NCI-H146 (cell line): ENCODE measurements at regions not wholly inside any gene's neighbourhood (a gene's known extent, or its start where the extent isn't known, plus 50 kb on each side); places are given as distances from the start of the nearest gene placed in this dataset.
A peak's percentile ranks its signal among the peaks of the same experiment; 100 is the strongest.

Source experiments
- DNase-seq: peaks from one replicate; lab custom pipeline; 2025; lab: John Stamatoyannopoulos, UW

GRCh38 chr3:5428607-5429516 is 241.4 kb downstream of the EDEM1 start:
- DNase-seq = peak; percentile 1

DNA sequence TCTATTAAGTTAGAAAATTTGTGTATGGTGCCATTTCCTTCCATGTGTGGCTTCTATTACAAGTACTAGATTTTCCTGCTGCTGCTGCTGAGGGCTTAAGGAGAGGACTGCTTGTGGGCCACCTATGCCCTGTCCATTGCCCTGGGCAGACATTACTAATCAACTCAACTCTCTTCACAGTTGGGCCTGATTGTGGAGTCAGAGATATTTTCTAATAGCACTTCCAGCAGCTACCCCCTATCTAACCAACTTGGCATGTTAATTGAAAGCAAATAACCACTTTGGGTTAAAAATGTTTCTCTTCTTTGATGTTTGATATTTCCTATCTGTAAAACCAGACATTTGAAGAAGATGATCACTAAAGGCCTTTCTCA is 242.0 kb downstream of the EDEM1 start:
- DNase-seq = no peak

- no peak for DNase-seq
Observed at GRCh38 chr3:5430701-5431100, 243.2 kb downstream of the EDEM1 start.

GRCh38 chr3:5431146-5431545 is 243.6 kb downstream of the EDEM1 start:
- no peak for DNase-seq

DNA sequence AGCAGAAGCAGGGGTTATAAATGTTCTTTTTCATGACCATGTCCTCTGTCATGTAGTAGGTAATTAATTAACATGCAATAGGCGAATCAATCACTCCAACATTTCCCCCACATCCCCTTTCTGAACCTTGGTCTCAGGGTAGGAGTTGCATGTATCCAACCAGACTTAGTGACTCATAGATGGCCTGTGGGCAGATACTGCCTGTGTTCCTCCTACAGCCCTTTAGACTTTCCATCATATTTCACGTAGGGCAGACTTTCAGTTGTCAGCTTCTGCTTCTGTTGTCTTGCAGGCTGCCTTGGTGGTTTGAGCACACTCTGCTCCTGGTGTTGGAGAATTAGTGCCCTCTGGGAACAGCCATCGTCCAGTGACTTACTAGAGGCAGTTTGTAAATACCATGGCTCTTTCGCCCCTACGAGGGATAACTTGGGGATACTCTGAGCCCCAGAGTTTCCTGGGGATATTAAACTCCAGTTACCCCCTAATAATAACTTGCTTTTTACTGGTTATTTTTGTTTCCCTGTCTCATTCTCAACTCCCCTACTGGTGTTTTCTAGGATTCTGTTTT is 244.4 kb downstream of the EDEM1 start:
- DNase-seq = no peak

DNA sequence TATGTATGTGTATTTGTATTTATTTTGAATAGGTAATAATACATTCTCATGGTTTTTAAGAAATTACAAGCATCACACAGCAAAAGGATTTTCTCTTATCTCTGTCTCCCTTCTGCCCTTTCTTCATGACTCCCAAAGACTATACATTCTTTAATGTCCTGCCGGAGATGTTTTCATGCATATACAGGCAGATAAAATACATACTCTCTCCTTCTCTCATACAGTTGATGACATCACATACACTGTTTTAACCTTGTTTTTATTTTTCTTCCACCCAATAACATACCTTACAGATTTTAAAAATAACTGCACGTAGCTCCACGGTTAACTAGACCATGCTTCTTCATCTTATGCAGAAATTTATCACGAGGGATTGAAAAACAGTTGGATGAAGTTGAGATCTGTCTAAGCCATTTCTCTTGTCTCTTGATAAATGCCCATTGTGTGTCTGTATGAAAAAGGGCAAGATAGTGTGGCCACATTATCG is 249.8 kb downstream of the EDEM1 start:
- DNase-seq = no peak

DNA sequence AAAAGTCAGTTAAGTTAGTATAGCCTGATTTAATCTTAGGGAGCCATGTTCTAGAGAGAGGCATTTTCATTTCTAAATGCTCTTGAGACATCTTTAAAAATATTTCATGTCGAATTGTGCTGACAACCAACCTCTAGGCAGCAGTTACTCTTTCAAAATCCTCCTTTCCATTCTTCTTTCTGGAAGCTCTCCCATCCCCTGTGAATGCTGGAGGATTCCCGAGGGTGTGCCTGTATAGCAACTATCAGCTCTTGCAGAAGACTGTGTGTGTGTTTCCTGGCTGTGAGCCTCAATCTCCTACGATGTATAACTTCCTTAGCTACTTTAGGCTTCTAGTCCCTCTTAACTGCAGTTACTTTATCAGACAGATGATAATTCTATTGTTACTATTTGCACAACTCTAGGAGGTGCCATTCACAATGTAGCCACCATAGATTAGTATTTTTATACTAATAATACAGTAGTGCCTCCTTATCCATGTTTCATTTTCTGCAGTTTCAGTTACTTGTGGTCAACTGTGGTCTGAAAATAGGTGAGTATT is 250.3 kb downstream of the EDEM1 start:
- no peak for DNase-seq

DNA sequence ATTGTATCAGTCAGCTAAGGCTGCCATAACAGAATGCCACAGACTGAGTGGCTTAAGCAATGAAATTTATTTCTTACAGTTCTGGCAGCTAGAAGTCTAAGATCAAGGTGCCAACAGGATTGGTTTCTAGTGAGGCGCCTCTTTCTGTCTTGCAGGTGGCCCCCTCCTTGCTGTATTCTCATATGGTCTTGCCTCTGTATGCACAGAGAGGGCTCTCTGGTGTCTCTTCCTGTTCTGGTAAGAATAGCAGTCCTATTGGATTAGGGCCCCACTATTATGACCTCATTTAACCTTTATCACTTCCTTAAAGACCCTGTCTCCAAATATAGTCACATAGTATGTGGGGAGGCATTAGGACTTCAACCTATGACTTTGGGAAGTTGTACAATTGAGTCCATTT is 253.9 kb downstream of the EDEM1 start:
- no peak for DNase-seq

- no peak for DNase-seq
Observed at GRCh38 chr3:5442106-5442785, 254.7 kb downstream of the EDEM1 start.

GRCh38 chr3:5442786-5443138 is 255.3 kb downstream of the EDEM1 start:
- DNase-seq = no peak

GRCh38 chr3:5444253-5444652 is 256.7 kb downstream of the EDEM1 start:
- no peak for DNase-seq

GRCh38 chr3:5445676-5446201 is 258.2 kb downstream of the EDEM1 start:
- DNase-seq = no peak

GRCh38 chr3:5448246-5448645 is 260.7 kb downstream of the EDEM1 start:
- no peak for DNase-seq

DNA sequence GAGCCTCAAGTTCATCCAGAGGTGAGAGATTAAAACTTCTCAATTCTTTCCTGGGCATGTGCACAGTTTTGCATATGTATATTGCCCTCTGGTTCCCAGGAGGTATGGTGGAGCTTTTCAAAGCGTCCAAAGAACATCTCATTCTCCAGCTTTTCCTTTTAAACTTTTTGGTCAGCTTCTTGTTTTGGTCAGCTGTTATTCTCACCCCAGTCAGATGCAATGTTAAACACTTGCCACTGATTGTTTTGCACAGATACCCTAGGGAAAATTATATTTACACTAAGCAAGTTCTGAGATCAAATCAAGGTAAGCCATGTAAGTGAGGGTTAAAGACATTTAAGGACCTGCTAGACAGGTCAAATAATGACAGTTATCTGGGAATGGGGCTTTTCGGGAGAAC is 261.3 kb downstream of the EDEM1 start:
- no peak for DNase-seq

GRCh38 chr3:5456199-5456598 is 268.7 kb downstream of the EDEM1 start:
- no peak for DNase-seq

- DNase-seq = no peak
Observed at GRCh38 chr3:5458526-5458925, 271.0 kb downstream of the EDEM1 start.

DNA sequence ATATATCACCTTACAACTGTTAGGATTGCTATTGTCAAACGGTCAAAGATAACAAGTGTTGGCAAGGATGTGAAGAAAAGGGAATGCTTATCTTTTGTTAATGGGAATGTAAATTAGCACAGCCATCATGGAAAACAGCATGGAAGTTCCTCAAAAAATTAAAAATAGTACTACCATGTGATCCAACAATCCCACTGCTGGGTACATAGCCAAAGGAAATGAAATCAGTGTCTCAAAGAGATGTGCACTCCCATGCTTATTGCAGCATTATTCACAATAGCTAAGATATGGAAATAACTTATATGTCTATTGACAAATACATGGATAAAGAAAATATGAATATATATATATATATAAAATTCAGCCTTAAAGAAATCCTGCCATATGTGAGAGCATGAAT is 274.6 kb downstream of the EDEM1 start:
- no peak for DNase-seq

DNA sequence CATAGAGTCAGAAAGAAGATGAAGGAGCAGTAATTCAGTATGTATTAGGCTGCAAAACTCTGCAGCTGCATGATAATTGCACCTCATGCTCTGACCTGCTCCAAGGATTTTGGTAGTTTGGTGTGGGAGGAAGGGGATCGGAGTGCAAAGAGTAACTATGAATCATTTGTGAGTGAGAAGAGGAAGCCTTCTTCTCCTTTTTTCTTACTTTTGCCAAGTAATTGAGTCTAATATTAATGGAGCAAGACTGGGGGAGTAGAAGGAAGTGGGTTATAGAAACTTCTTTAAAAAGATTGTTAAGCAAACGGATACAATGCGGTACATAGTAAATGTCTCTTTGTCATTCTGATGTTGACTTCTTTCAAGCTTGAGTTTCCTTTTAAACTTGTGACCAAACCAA is 276.5 kb downstream of the EDEM1 start:
- no peak for DNase-seq

DNA sequence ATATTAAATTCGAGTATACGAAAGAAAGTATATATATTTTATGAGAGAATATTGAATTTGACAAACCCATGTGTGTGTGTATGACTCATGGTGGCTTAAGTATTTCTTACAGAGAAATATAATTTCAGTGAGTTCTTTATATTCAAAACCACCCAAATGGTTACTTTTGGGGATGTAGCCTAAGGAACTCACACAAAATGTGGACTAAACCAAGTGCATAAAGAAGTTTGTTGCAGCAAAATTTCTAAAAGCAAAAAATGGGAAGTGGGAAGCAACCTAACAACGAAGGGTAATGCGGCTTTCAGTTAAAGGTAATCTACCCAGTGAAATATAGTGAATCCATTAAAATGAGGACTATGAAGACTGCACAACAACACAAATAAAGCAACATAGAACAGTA is 277.1 kb downstream of the EDEM1 start:
- no peak for DNase-seq

DNA sequence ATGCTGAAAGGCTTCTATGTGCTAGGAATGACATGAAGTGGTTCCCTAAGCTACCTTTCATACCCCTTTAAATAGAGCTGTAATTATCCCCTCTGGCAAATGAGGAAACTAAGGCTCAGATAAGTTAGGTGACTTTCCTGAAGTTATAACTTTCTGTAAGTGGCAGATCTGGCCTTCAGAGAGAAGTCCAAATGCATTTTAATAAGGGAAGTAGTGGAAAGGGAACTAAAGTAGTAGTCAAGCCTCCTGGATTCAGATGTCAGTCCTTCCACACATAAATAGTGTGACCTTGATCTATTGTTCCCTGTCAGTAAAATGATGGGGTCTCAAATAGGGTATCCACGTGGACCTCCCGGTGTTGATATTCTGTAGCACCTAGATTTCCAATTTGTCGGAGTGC is 277.7 kb downstream of the EDEM1 start:
- no peak for DNase-seq

DNA sequence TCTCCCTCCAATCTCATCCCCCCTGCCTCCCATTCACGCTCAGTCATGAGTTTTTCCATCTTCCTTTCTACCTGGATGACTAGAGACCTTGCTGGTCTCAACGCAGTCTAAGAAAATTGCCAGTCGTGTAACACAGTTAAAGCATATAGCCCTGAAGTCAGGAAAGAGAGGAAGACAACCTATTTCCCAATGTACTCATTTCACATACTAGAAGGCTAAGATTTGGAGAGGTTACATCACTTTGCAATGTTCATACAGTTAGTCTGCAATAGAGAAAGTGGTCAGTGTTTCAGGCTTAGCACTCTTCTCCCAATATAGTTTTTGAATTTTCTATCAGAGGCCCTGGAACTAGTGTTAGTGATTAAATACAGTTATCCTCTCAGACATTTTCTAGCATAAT is 278.6 kb downstream of the EDEM1 start:
- no peak for DNase-seq

- no peak for DNase-seq
Observed at GRCh38 chr3:5466717-5467116, 279.2 kb downstream of the EDEM1 start.

- DNase-seq = no peak
Observed at GRCh38 chr3:5473471-5473870, 286.0 kb downstream of the EDEM1 start.
